GM23338 (cell line): ENCODE measurements at regions not wholly inside any gene's neighbourhood (a gene's known extent, or its start where the extent isn't known, plus 50 kb on each side); places are given as distances from the start of the nearest gene placed in this dataset.
"Not testable (repeated sequence)": the region's sequence is repeated elsewhere in the genome, so short reads cannot be mapped to it uniquely, and the experiment has no call there.

Source experiments
- EZH2phosphoT487 ChIP-seq: fragments of 200-600 bp; sonication (generic); IDR thresholded peaks from one replicate; pipeline ENCODE4 v1.8.1; 2018; ENCODE audit warnings: antibody characterized with exemption; ENCODE audit not compliant: unreplicated experiment
- NANOG ChIP-seq: IDR thresholded peaks from 2 replicates; pipeline ENCODE4 v1.6.1; 2016; ENCODE audit warnings: antibody characterized with exemption, borderline replicate concordance
- STAT1 ChIP-seq: IDR thresholded peaks from one replicate; pipeline ENCODE4 v1.6.1; 2016; ENCODE audit warnings: antibody characterized with exemption; ENCODE audit not compliant: unreplicated experiment
- TF ChIP-seq, protein P1 (sequence below), 2 experiments: fragments of 200-600 bp in 1 of 2; sonication (generic) in 1 of 2; conservative IDR thresholded peaks; 2 replicates each; pipeline versions ENCODE4 v1.5.1 to v1.6.1; 2016 to 2017; ENCODE audit warnings: antibody characterized with exemption in 2 of 2, low read depth in 2 of 2, mild to moderate bottlenecking in 2 of 2, moderate library complexity in 1 of 2

DNA sequence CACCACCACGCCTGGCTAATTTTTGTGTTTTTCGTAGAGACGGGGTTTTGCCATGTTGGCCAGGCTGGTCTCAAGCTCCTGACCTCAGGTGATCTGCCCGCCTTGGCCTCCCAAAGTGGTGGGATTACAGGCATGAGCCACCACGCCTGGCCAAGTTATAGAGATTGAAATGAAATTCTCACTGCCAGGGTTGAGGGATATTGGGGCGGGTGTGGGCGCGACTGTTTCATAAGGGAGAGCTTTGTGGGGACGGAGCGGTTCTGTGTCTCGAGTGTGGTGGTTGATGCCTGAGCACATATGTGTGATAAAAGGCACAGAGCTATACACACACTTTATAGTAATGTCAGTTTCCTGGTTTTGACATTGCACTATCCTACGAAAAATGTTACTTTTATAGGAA, 361.0 kb upstream of the HS6ST1 start:
- TF ChIP-seq, protein P1, sequence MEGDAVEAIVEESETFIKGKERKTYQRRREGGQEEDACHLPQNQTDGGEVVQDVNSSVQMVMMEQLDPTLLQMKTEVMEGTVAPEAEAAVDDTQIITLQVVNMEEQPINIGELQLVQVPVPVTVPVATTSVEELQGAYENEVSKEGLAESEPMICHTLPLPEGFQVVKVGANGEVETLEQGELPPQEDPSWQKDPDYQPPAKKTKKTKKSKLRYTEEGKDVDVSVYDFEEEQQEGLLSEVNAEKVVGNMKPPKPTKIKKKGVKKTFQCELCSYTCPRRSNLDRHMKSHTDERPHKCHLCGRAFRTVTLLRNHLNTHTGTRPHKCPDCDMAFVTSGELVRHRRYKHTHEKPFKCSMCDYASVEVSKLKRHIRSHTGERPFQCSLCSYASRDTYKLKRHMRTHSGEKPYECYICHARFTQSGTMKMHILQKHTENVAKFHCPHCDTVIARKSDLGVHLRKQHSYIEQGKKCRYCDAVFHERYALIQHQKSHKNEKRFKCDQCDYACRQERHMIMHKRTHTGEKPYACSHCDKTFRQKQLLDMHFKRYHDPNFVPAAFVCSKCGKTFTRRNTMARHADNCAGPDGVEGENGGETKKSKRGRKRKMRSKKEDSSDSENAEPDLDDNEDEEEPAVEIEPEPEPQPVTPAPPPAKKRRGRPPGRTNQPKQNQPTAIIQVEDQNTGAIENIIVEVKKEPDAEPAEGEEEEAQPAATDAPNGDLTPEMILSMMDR (conservative IDR thresholded peaks at IDR 0.05; ENCODE audit: low read depth in 2 of 2), result not testable (repeated sequence)
- TF ChIP-seq NANOG, EZH2phosphoT487, STAT1: not testable (repeated sequence)
